A549 (cell line): ENCODE measurements at regions not wholly inside any gene's neighbourhood (a gene's known extent, or its start where the extent isn't known, plus 50 kb on each side); places are given as distances from the start of the nearest gene placed in this dataset.

ENCODE experiments used
- CBX8 ChIP-seq: fragments of 200-600 bp; sonication (generic); IDR thresholded peaks from 2 replicates; pipeline ENCODE4 v1.6.1; 2016
- CTCF ChIP-seq: fragments of >200 bp; sonication (Bioruptor Twin); formaldehyde crosslinking; IDR thresholded peaks from 3 replicates; pipeline ENCODE4 v1.5.1; 2016
- ELK1 ChIP-seq: fragments of 150-350 bp; IDR thresholded peaks from 2 replicates; pipeline ENCODE4 v1.6.1; 2014; ENCODE audit warnings: low read depth, mild to moderate bottlenecking, low read length
- ESRRA ChIP-seq: fragments of 150-350 bp; IDR thresholded peaks from 2 replicates; pipeline ENCODE4 v1.6.1; 2014; ENCODE audit warnings: mild to moderate bottlenecking, low read length, borderline replicate concordance
- FOSB ChIP-seq: fragments of 250-450 bp; sonication (Bioruptor Pico); IDR thresholded peaks from 2 replicates; pipeline ENCODE4 v1.5.0; 2020; ENCODE audit warnings: mild to moderate bottlenecking, moderate library complexity
- FOSL2 ChIP-seq, 2 experiments: fragments of 450-650 bp in 1 of 2; fragments of >200 bp in 1 of 2; sonication (Bioruptor Twin) in 1 of 2; formaldehyde crosslinking; IDR thresholded peaks; 2 replicates each; pipeline versions ENCODE4 v1.5.0 to v1.6.1; 2016 to 2020; ENCODE audit warnings: mild to moderate bottlenecking in 1 of 2, moderate library complexity in 1 of 2
- FOXS1 ChIP-seq: fragments of 250-450 bp; sonication (Bioruptor Pico); IDR thresholded peaks from 2 replicates; pipeline ENCODE4 v1.5.0; 2020; ENCODE audit warnings: mild to moderate bottlenecking, moderate library complexity
- HDAC2 ChIP-seq: fragments of 200-600 bp; sonication (generic); IDR thresholded peaks from 2 replicates; pipeline ENCODE4 v1.6.1; 2016
- HEYL ChIP-seq: fragments of 250-450 bp; sonication (Bioruptor Pico); IDR thresholded peaks from 2 replicates; pipeline ENCODE4 v1.8.0; 2021; ENCODE audit warnings: mild to moderate bottlenecking, moderate library complexity
- HOXA7 ChIP-seq: fragments of 250-450 bp; sonication (Bioruptor Pico); IDR thresholded peaks from 2 replicates; pipeline ENCODE4 v1.5.0; 2020; ENCODE audit warnings: mild to moderate bottlenecking, moderate library complexity
- HOXB5 ChIP-seq: fragments of 250-450 bp; sonication (Bioruptor Pico); IDR thresholded peaks from 2 replicates; pipeline ENCODE4 v1.5.0; 2020; ENCODE audit warnings: mild to moderate bottlenecking, moderate library complexity
- JUN ChIP-seq, 2 experiments: fragments of >200 bp; sonication (Bioruptor Twin); formaldehyde crosslinking; IDR thresholded peaks; 2 replicates in 1 of 2; 3 replicates in 1 of 2; pipeline ENCODE4 v1.6.1; 2016 to 2017
- KDM1A ChIP-seq: fragments of 200-600 bp; sonication (generic); IDR thresholded peaks from 2 replicates; pipeline ENCODE4 v1.6.1; 2016; ENCODE audit warnings: low read depth, mild to moderate bottlenecking
- MAX ChIP-seq: IDR thresholded peaks from 2 replicates; pipeline ENCODE4 v1.6.1; 2012
- RAD21 ChIP-seq, 2 experiments: fragments of >200 bp in 1 of 2; sonication (Bioruptor Twin) in 1 of 2; formaldehyde crosslinking in 1 of 2; IDR thresholded peaks in 1 of 2; conservative IDR thresholded peaks in 1 of 2; 2 replicates in 1 of 2; 3 replicates in 1 of 2; pipeline ENCODE4 v1.6.1; 2012 to 2018; ENCODE audit warnings: inconsistent platforms in 1 of 2
- RARB ChIP-seq: fragments of 250-450 bp; sonication (Bioruptor Pico); IDR thresholded peaks from 2 replicates; pipeline ENCODE4 v1.8.0; 2021; ENCODE audit warnings: mild to moderate bottlenecking, moderate library complexity
- RFX5 ChIP-seq: fragments of 450-650 bp; IDR thresholded peaks from 2 replicates; pipeline ENCODE4 v1.7.1; 2014; ENCODE audit warnings: antibody characterized with exemption, mild to moderate bottlenecking, moderate library complexity
- RNF2 ChIP-seq: fragments of 200-600 bp; sonication (generic); IDR thresholded peaks from 2 replicates; pipeline ENCODE4 v1.6.1; 2016; ENCODE audit warnings: low read depth, mild to moderate bottlenecking, antibody characterized with exemption, moderate library complexity, borderline replicate concordance
- TFCP2L1 ChIP-seq: fragments of 250-450 bp; sonication (Bioruptor Pico); IDR thresholded peaks from 2 replicates; pipeline ENCODE4 v1.5.0; 2021; ENCODE audit warnings: mild to moderate bottlenecking
- USF2 ChIP-seq: fragments of 450-650 bp; IDR thresholded peaks from 2 replicates; pipeline ENCODE4 v1.6.1; 2014; ENCODE audit warnings: antibody characterized with exemption
- ZC3H11A ChIP-seq: fragments of 450-650 bp; IDR thresholded peaks from 2 replicates; pipeline ENCODE4 v1.6.1; 2014; ENCODE audit warnings: antibody characterized with exemption, mild to moderate bottlenecking
- ZFP36 ChIP-seq: fragments of 450-650 bp; IDR thresholded peaks from 2 replicates; pipeline ENCODE4 v1.6.1; 2014; ENCODE audit warnings: borderline replicate concordance; ENCODE audit not compliant: partially characterized antibody
- ZSCAN20 ChIP-seq: fragments of 250-450 bp; sonication (Bioruptor Pico); IDR thresholded peaks from 2 replicates; pipeline ENCODE4 v1.8.0; 2022; ENCODE audit warnings: mild to moderate bottlenecking, moderate library complexity
- TF ChIP-seq, protein P1 (sequence below): fragments of 250-450 bp; sonication (Bioruptor Pico); IDR thresholded peaks from 2 replicates; pipeline ENCODE4 v1.5.0; 2021; ENCODE audit warnings: mild to moderate bottlenecking, moderate library complexity, borderline replicate concordance
- TF ChIP-seq, protein P2 (sequence below): fragments of 250-450 bp; sonication (Bioruptor Pico); IDR thresholded peaks from 2 replicates; pipeline ENCODE4 v1.5.0; 2020; ENCODE audit warnings: low read depth, mild to moderate bottlenecking, moderate library complexity

DNA sequence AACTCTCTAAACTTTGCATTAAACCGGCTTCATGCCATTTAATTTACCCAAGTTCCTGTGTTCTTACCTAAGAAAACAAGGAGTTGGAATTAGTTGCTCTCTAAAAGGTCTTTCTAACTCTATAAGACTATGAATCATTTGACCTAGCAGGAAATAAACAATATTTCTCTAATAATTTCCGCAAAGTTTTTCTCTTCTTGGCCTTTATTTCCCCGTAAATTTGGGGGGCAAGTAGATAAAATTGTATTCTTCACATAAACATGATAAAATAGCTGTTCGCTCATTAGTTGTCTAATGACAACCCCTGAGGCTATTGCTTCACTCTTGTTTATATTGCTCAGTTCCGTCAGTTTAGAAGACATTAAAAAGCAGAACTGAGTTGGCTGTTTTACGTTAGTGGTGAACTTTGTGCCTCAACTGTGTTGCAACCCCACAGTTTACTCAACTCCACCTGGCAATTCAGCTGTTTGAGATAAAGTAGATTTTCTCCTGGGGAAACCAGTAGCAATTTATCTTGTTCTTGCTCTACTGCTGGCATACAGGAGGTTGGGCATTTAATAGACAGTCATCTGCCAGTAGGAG, 74.7 kb downstream of the BTG1 start (continued):
- TF ChIP-seq FOSB (no peak), HEYL (CRISPR knock-in tag) (no peak), ZSCAN20 (CRISPR knock-in tag) (peak; percentile 79; the same call in 1 of the 2 replicates), RNF2 (no peak), JUN (IDR thresholded peaks at IDR 0.05) (peak; percentile 97 to 98), TFCP2L1 (CRISPR knock-in tag) (no peak), ZC3H11A (no peak), ZFP36 (no peak), HOXA7 (CRISPR knock-in tag) (0 out of 2 replicates have a peak, but pooled peaks have one; percentile 41), USF2 (no peak), RFX5 (no peak), HDAC2 (no peak), MAX (peak; percentile 69; the same call in 1 of the 2 replicates), KDM1A (no peak), ESRRA (no peak), FOSL2 (IDR thresholded peaks at IDR 0.05) (peak; percentile 81), FOSL2 (CRISPR knock-in tag; IDR thresholded peaks at IDR 0.05) (peak; percentile 78), CBX8 (no peak), CTCF (no peak), RAD21 (conservative IDR thresholded peaks at IDR 0.05 in 1 of 2, IDR thresholded peaks at IDR 0.05 in 1 of 2) (peak in 1 of 2 experiments; percentile 79; a peak in 3 of 5 replicates), FOXS1 (CRISPR knock-in tag) (0 out of 2 replicates have a peak, but pooled peaks have one; percentile 21), HOXB5 (CRISPR knock-in tag) (0 out of 2 replicates have a peak, but pooled peaks have one; percentile 40), ELK1 (no peak), RARB (CRISPR knock-in tag) (peak; percentile 94)
- TF ChIP-seq, protein P1, sequence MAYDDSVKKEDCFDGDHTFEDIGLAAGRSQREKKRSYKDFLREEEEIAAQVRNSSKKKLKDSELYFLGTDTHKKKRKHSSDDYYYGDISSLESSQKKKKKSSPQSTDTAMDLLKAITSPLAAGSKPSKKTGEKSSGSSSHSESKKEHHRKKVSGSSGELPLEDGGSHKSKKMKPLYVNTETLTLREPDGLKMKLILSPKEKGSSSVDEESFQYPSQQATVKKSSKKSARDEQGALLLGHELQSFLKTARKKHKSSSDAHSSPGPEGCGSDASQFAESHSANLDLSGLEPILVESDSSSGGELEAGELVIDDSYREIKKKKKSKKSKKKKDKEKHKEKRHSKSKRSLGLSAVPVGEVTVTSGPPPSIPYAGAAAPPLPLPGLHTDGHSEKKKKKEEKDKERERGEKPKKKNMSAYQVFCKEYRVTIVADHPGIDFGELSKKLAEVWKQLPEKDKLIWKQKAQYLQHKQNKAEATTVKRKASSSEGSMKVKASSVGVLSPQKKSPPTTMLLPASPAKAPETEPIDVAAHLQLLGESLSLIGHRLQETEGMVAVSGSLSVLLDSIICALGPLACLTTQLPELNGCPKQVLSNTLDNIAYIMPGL = no peak
- TF ChIP-seq, protein P2, sequence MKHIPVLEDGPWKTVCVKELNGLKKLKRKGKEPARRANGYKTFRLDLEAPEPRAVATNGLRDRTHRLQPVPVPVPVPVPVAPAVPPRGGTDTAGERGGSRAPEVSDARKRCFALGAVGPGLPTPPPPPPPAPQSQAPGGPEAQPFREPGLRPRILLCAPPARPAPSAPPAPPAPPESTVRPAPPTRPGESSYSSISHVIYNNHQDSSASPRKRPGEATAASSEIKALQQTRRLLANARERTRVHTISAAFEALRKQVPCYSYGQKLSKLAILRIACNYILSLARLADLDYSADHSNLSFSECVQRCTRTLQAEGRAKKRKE (CRISPR knock-in tag) = peak; percentile 30; the same call in 1 of the 2 replicates
